Hematopoietic multipotent progenitor cell treated with erythropoietin and hydrocortisone succinate and interleukin-3 and kit ligand, for 8 days (in vitro differentiated cells): ENCODE measurements at regions not wholly inside any gene's neighbourhood (a gene's known extent, or its start where the extent isn't known, plus 50 kb on each side); places are given as distances from the start of the nearest gene placed in this dataset.

ENCODE experiments used
- DNase-seq: peaks from one replicate; pipeline ENCODE4 v3.0.0-alpha.2; 2015

- no peak for DNase-seq
Measured at GRCh38 chr4:85407546-85407945, 67.4 kb upstream of the ARHGAP24 start.

GRCh38 chr4:85408301-85408700 lies 66.6 kb upstream of the ARHGAP24 start:
- DNase-seq: no peak

- DNase-seq: no peak
Measured at GRCh38 chr4:85409251-85409650, 65.7 kb upstream of the ARHGAP24 start.

GRCh38 chr4:85411386-85411785 lies 63.6 kb upstream of the ARHGAP24 start:
- DNase-seq: no peak

- no peak for DNase-seq
Measured at GRCh38 chr4:85414972-85415371, 60.0 kb upstream of the ARHGAP24 start.

- no peak for DNase-seq
Measured at GRCh38 chr4:85416094-85416493, 58.9 kb upstream of the ARHGAP24 start.

GRCh38 chr4:85419103-85419502 lies 55.8 kb upstream of the ARHGAP24 start:
- DNase-seq: no peak

GRCh38 chr4:85420831-85421230 lies 54.1 kb upstream of the ARHGAP24 start:
- DNase-seq: no peak

GRCh38 chr4:85423431-85423830 lies 51.5 kb upstream of the ARHGAP24 start:
- no peak for DNase-seq
